ENCODE measurements at regions not wholly inside any gene's neighbourhood (a gene's known extent, or its start where the extent isn't known, plus 50 kb on each side); places are given as distances from the start of the nearest gene placed in this dataset.

- no peak for DNase-seq (ENCODE audit: low spot score)
Measured at GRCh38 chr10:123455861-123456260, 210.3 kb upstream of the GPR26 start.

- no peak for DNase-seq (ENCODE audit: low spot score)
Measured at GRCh38 chr10:123458933-123459332, 207.2 kb upstream of the GPR26 start.

DNA sequence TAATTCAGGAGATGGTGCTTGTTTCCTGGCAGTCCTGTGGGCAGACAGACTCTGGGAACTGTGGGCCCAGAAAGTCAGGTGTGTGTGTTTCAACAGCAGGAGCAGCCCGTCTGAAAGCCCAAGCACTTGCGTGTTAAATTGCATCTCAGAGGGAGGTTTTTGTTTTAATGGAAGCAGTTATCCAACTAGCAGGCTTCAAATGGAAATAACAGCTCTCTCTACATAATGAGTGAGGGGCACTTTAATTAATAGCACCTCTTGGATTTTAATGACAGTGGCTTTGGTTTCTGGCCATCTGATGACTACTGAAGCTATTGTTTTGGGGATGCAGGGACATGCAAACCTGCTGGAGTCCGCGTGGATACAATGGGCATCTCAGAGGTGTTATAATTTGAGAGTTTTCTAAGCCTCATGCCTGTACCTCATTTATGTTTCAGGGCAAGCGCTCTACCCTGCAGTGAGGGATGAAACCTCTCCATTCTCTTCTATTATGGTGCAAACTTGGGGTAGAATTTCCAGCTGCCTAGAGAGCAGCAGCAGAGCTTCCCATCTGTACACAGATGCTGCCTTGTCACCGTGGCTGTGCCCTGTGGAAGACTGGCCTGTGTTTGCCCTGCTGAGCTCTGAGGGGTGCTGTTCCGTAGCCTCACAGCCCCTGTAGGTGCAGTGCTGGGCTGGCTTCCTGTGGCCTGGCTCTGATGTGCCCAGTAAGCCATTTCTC is 206.6 kb upstream of the GPR26 start:
- DNase-seq (ENCODE audit: low spot score) = no peak

- no peak for DNase-seq (ENCODE audit: low spot score)
Measured at GRCh38 chr10:123462246-123462645, 203.9 kb upstream of the GPR26 start.

DNA sequence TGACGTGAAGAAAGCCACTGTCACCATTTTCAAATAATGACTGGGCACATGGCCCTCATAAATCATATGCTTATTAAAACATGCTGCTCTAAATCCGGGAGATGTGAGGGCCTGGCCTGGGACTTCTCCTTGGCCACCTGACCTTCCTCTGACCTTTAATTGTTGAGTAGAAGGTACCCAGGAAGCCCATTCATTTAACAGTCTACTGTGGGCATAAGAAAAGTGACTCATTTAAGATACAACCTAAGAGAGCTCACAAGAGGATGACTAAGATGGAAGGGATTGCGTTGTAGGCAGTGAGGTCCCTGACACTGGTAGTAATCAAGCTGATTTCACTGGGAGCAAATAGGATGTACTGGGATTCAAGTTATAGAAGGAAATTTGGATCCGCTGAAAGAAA is 203.4 kb upstream of the GPR26 start:
- DNase-seq (ENCODE audit: low spot score) = no peak

DNA sequence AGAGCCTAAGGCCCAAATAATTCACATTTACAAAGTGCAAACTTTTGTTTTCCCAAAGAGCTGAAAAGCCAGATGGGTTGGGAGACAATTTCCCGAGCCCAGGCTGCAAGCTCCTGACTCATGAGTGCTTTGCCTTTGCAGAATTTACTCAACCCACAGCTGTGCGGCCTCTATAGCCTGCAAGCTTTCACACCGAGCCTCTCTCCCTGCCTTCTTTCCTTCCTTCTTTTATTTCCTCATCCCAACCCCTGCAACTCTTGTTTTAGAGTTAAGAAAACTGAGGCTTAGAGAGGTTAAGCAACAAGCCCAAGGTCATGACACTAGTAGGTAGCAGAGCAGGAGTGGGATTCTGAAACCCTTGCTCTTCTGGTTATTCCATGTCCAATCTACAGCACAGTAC is 203.0 kb upstream of the GPR26 start:
- no peak for DNase-seq (ENCODE audit: low spot score)

DNA sequence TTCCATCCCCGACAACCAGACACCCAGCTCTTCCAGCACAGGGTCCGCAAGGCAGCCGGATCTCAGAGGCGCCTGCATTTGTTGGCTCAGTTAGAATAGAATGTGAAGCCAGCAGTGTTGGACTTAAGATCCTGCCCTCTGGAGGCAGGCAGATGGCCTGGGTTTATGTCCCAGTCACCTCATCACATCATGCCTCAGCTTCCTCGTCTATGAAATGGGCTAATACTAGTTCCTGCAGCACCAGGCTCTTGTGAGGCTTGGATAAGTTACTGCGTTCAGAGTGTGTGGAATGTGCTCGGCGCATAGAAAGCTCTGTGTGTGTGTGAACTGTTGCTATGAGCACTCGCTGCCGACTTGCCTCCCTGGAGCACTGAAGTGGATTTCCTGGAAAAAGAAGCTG is 202.5 kb upstream of the GPR26 start:
- no peak for DNase-seq (ENCODE audit: low spot score)

DNA sequence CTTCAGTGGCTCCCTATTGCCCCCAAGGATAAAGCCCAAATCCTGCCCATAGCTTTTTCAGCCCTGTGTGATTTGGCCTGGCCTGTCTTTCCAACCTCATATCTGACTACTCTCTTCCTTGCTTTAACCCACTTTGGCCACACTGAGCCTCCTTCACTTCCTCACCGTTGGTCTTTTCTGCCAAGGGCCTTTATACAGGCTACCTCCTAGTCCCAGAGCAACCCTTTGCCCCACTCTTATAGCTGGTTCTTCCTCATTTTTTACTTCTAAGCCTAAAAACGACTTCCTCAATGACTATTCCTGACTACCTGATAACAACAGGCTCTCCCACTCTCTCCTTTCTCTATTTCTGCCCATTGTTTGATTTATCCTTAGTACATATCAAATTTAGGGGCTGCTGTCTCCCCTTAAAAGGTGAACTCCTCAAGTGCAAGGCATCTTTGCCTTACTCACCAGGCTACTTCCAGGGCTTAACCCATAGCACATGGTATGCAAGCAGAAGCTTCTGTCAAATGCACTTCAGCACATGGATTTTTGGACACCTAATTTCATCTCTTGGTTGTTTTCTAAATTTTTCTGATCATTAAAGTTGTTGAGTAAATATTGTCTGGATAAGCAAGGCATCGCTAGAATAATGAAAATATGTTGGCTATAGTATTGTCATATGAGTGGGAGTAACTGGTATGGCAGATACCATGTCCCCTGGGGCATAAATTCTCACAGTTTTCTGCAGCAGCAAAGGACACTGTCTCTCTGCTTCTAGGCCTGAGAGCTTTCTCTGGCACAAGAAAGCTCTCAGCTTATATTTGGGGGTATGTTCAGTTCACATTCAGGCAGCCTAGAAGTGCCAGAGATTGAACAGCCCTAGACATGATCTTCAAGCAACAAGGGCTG is 201.5 kb upstream of the GPR26 start:
- DNase-seq (ENCODE audit: low spot score) = no peak

DNA sequence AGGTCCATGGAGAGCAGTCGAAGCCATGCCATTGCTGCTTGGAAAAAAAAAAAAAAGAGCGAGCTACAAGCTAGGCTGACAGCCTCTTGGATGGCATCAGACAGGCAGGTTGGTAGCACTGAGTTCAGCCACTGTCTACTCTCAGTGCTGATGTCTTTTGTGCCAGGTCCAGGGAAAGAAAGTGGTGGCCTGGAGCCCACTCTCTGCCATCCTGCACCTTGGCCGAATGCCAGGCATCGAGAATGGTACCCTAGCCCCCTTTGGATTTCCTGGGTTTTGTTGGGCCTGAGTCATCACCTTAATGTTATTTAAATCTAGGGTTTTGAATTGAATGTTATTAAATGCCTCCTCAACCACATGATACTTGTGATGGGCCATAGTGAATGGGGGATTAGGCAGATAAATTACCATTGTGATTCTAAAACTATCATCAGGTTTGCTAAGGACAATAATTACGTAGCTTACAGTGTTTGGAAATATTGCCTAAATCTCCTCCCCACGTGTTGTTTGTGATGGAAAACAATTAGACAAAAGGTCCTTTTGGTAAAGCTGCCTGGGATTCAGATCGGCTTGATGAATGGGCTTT is 195.7 kb upstream of the GPR26 start:
- no peak for DNase-seq (ENCODE audit: low spot score)

DNA sequence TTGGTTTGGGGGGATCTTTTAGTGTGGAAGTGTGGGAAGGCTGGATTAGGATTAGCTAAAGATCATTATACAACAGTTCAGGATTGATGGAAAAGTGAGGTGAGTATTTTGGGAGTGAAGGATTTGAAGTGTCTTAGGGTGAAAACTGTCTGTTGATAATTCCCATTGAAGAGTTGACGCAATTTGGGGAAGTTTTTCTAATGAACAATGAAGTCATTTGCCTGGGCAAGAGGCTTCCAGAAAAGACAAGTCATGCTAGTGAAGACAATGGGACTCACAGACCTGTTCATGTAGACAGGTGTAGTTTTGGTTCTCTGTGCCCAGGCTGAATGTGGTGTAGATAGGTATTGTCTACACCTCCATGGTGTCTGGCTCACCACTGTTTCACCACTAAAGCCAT is 194.3 kb upstream of the GPR26 start:
- DNase-seq (ENCODE audit: low spot score) = no peak

DNA sequence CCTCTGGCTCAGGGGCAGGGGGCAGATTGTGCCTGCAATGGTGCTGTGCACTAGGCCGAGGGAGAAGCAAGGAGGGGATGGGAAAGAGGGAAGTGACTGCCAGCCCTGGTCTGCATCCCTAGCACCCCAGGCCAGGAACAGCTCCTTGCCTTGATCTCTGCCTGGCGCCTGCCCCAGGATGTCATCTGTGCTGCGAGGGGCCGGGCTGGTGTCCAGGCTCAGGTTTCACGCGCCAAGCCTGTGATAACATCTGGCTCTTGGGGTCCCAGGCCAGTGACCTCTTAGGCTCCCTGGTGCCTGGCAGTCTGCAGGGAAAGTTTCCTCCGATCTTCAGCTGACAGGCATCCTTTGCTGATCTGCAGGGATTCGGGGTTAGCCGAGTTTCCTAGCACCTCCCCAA is 193.5 kb upstream of the GPR26 start:
- DNase-seq (ENCODE audit: low spot score) = no peak

DNA sequence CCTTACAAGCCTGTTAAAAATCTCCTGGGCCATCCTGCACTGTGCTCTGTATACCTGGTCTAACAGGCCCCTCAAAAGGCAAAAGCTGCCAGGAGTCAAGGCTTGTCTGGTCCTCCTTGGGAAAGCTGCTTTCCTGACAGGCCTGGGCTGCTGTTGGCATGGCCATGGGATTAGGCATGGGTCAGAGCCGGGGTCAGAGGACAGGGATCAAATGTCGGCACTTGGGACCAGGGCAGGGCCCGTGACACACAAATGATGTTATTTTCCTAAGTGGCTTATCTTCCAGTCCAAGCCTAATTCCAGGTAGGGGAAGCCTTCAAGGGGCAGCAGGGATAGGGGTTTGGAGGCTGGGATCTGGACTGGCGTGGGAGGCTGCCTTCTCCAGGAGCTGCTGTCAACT is 191.5 kb upstream of the GPR26 start:
- DNase-seq (ENCODE audit: low spot score) = no peak

- no peak for DNase-seq (ENCODE audit: low spot score)
Measured at GRCh38 chr10:123475466-123475865, 190.7 kb upstream of the GPR26 start.

- DNase-seq (ENCODE audit: low spot score) = no peak
Measured at GRCh38 chr10:123478116-123478515, 188.0 kb upstream of the GPR26 start.

GRCh38 chr10:123479640-123480039 is 186.5 kb upstream of the GPR26 start:
- DNase-seq (ENCODE audit: low spot score) = no peak

GRCh38 chr10:123480344-123480743 is 185.8 kb upstream of the GPR26 start:
- DNase-seq (ENCODE audit: low spot score) = no peak

- no peak for DNase-seq (ENCODE audit: low spot score)
Measured at GRCh38 chr10:123480845-123481244, 185.3 kb upstream of the GPR26 start.

DNA sequence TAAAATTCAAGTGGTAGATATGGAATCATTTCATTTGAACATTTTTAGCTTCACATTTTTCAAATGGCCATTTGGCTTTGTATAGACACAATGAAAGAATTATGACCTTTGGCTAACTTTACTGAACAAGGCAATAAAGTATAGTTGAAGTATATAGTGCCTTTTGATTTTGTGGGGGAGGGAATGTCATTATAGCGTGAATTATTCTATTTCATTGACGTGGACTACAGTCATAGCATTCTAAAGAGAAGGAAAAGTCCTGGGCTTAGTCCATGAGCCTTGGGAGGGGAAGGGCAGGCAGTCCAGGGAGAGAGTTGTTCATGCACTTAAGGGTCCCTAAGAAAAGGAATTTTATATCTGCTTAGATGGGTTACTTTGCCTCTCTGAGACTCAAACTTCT is 181.4 kb upstream of the GPR26 start:
- DNase-seq (ENCODE audit: low spot score) = no peak

- no peak for DNase-seq (ENCODE audit: low spot score)
Measured at GRCh38 chr10:123485341-123485960, 180.7 kb upstream of the GPR26 start.

DNA sequence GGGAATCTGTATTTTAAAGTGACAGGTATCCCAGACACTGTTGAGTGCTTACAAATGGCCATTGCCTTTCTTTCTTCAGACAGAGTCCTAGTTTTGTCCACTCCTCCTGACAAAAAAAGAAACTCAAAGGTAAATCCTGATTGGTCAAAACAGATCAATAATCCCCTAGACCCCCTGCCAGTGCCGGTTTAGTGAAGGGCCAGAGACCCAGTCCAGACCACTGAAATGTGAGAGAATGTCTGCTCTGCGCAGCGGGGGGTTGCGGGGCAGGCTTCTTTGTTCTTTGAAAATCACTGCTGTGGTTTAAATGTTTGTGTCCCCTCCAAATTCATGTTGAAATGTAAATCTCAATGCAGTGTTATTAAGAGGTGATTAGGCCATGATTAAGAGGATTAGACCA is 177.7 kb upstream of the GPR26 start:
- DNase-seq (ENCODE audit: low spot score) = no peak

- DNase-seq (ENCODE audit: low spot score) = no peak
Measured at GRCh38 chr10:123491364-123491763, 174.8 kb upstream of the GPR26 start.

DNA sequence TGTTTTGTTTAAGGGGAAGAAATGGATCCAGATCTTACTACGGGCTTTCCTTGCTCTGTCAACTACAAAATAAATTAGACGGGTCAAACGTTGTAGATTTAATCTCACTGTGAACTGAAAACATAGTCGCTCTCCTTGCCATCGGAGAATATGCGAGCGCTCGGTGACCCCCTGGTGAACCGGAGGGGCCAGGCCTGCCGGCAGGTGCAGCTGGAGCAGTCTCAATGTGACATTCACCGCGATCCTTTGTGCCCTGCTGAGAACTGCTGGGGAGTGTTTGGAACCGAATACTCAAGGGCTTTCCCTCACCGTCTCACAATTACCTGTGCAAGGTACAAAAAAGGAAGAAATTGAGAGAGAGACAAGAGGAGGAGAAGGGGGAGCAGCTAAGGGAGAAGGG is 174.1 kb upstream of the GPR26 start:
- DNase-seq (ENCODE audit: low spot score) = no peak

DNA sequence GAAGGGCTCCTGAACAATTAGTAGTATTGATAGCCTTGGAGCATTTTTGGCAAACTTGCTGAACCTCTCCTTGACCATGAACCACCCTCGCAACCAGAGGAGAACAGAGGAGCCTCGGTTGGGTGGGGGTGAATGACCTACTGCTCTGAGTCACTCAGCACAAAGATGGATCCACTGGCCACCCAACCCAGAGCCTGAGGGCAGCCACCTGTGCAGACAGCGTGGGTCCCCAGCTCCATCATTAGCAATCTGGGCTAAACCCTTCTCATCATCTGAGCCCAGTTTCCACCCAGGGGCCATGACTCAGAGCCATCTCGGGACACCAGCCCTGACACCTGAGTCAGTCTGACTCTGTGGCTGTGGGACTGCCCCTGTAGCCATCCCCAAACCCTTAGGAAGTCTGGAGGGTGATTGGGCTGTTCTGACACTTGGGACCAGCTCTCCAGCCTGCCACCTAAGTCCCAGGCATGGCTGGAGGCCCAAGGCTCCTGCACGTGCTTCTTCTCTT is 171.8 kb upstream of the GPR26 start:
- no peak for DNase-seq (ENCODE audit: low spot score)
